H9 (cell line): ENCODE measurements at regions not wholly inside any gene's neighbourhood (a gene's known extent, or its start where the extent isn't known, plus 50 kb on each side); places are given as distances from the start of the nearest gene placed in this dataset.

Experiments used
- DNase-seq: peaks from one replicate; pipeline ENCODE4 v3.0.0-alpha.2; 2017
- H2AFZ ChIP-seq: one replicate; pipeline ENCODE4 v1.6.1; 2013; ENCODE audit warnings: mild to moderate bottlenecking, low read length, control low read depth, moderate library complexity
- H2AK5ac ChIP-seq: 2 replicates; pipeline ENCODE4 v1.6.1; 2013; ENCODE audit warnings: low read length, control low read depth, mixed read lengths; ENCODE audit not compliant: insufficient read length
- H2BK120ac ChIP-seq: one replicate; pipeline ENCODE4 v1.6.1; 2013; ENCODE audit warnings: low read depth, mild to moderate bottlenecking, low read length, control low read depth, inconsistent platforms; ENCODE audit not compliant: poor library complexity, severe bottlenecking
- H2BK12ac ChIP-seq: 2 replicates; pipeline ENCODE4 v1.6.1; 2013; ENCODE audit warnings: low read length, control low read depth, mixed read lengths, low read depth; ENCODE audit not compliant: insufficient read length
- H2BK15ac ChIP-seq: 2 replicates; pipeline ENCODE4 v1.6.1; 2013; ENCODE audit warnings: low read depth, low read length, control low read depth
- H2BK20ac ChIP-seq: one replicate; pipeline ENCODE4 v1.6.1; 2013; ENCODE audit warnings: low read depth, mild to moderate bottlenecking, low read length, control low read depth, inconsistent platforms; ENCODE audit not compliant: poor library complexity, severe bottlenecking
- H2BK5ac ChIP-seq: 2 replicates; pipeline ENCODE4 v1.6.1; 2013; ENCODE audit warnings: low read length, control low read depth, mixed read lengths; ENCODE audit not compliant: insufficient read length
- H3K14ac ChIP-seq: 2 replicates; pipeline ENCODE4 v1.6.1; 2013; ENCODE audit warnings: low read length, control low read depth; ENCODE audit not compliant: insufficient read depth
- H3K18ac ChIP-seq: 2 replicates; pipeline ENCODE4 v1.6.1; 2013; ENCODE audit warnings: low read depth, mild to moderate bottlenecking, mixed read lengths, low read length, control low read depth; ENCODE audit not compliant: insufficient read length
- H3K23ac ChIP-seq: 2 replicates; pipeline ENCODE4 v1.6.1; 2013; ENCODE audit warnings: low read length, control low read depth, mixed read lengths, low read depth; ENCODE audit not compliant: insufficient read length
- H3K23me2 ChIP-seq: 2 replicates; pipeline ENCODE4 v1.6.1; 2013; ENCODE audit warnings: low read depth, mild to moderate bottlenecking, mixed read lengths, low read length, control low read depth; ENCODE audit not compliant: insufficient read length, poor library complexity, severe bottlenecking
- H3K27ac ChIP-seq: 2 replicates; pipeline ENCODE4 v1.5.1; 2013; ENCODE audit warnings: low read length, control low read depth, mixed read lengths, low read depth; ENCODE audit not compliant: insufficient read length
- H3K27me3 ChIP-seq: 2 replicates; pipeline ENCODE4 v1.6.1; 2013; ENCODE audit warnings: low read length, control low read depth, inconsistent platforms; ENCODE audit not compliant: insufficient read depth
- H3K4ac ChIP-seq: 2 replicates; pipeline ENCODE4 v1.6.1; 2013; ENCODE audit warnings: low read depth, mild to moderate bottlenecking, control low read depth, inconsistent platforms, low read length, moderate library complexity
- H3K4me1 ChIP-seq: 2 replicates; pipeline ENCODE4 v1.6.1; 2013; ENCODE audit warnings: low read length, control low read depth, inconsistent platforms; ENCODE audit not compliant: insufficient read depth
- H3K4me2 ChIP-seq: 2 replicates; pipeline ENCODE4 v1.6.1; 2013; ENCODE audit warnings: low read length, control low read depth, mixed read lengths; ENCODE audit not compliant: insufficient read length, insufficient read depth
- H3K56ac ChIP-seq: 2 replicates; pipeline ENCODE4 v1.6.1; 2013; ENCODE audit warnings: low read depth, mild to moderate bottlenecking, mixed read lengths, low read length, control low read depth; ENCODE audit not compliant: insufficient read length
- H3K79me1 ChIP-seq: 2 replicates; pipeline ENCODE4 v1.6.1; 2013; ENCODE audit warnings: low read depth, mild to moderate bottlenecking, moderate library complexity, low read length, control low read depth, inconsistent platforms; ENCODE audit not compliant: insufficient read depth, poor library complexity, severe bottlenecking
- H3K79me2 ChIP-seq: 2 replicates; pipeline ENCODE4 v1.6.1; 2013; ENCODE audit warnings: low read length, control low read depth, inconsistent platforms; ENCODE audit not compliant: insufficient read depth
- H3K9ac ChIP-seq: 2 replicates; pipeline ENCODE4 v1.6.1; 2013; ENCODE audit warnings: low read length, control low read depth, mixed read lengths; ENCODE audit not compliant: insufficient read length; ENCODE audit errors: extremely low read depth
- H3K9me3 ChIP-seq: one replicate; pipeline ENCODE4 v1.6.1; 2013; ENCODE audit warnings: low read depth, low read length, inconsistent platforms; ENCODE audit not compliant: control insufficient read depth
- H3T11ph ChIP-seq: one replicate; pipeline ENCODE4 v1.6.1; 2013; ENCODE audit warnings: mild to moderate bottlenecking, low read length, control low read depth, inconsistent platforms
- H4K20me1 ChIP-seq: one replicate; pipeline ENCODE4 v1.6.1; 2013; ENCODE audit not compliant: control insufficient read depth, insufficient read length, insufficient read depth
- H4K5ac ChIP-seq: 2 replicates; pipeline ENCODE4 v1.6.1; 2013; ENCODE audit warnings: low read depth, mild to moderate bottlenecking, mixed read lengths, low read length, control low read depth; ENCODE audit not compliant: insufficient read length
- H4K8ac ChIP-seq: replicated peaks from 2 replicates; pipeline ENCODE4 v1.6.1; 2013; ENCODE audit warnings: low read length, control low read depth, mixed read lengths, low read depth; ENCODE audit not compliant: insufficient read length
- H4K91ac ChIP-seq: 2 replicates; pipeline ENCODE4 v1.6.1; 2013; ENCODE audit warnings: low read depth, mild to moderate bottlenecking, moderate library complexity, mixed read lengths, low read length, control low read depth; ENCODE audit not compliant: insufficient read length
- H3K27ac Mint-ChIP-seq, 3 experiments: 2 replicates in 2 of 3; 3 replicates in 1 of 3; pipeline ENCODE4 v1.8.0; 2020 to 2021; ENCODE audit warnings: mixed read lengths in 3 of 3, mild to moderate bottlenecking in 1 of 3, moderate library complexity in 1 of 3
- H3K27me3 Mint-ChIP-seq: 2 replicates; pipeline ENCODE4 v1.8.0; 2021; ENCODE audit warnings: low read depth, mild to moderate bottlenecking, moderate library complexity, mixed read lengths
- H3K36me3 Mint-ChIP-seq, 3 experiments: 2 replicates in 2 of 3; 3 replicates in 1 of 3; pipeline ENCODE4 v1.8.0; 2020 to 2021; ENCODE audit warnings: low read depth in 3 of 3, mixed read lengths in 3 of 3; ENCODE audit not compliant: insufficient read depth in 1 of 3
- H3K4me1 Mint-ChIP-seq, 2 experiments: 2 replicates each; pipeline ENCODE4 v1.8.0; 2020; ENCODE audit warnings: mixed read lengths in 2 of 2
- H3K4me3 Mint-ChIP-seq, 2 experiments: 2 replicates in 1 of 2; 3 replicates in 1 of 2; pipeline ENCODE4 v1.8.0; 2020 to 2021; ENCODE audit warnings: mild to moderate bottlenecking in 2 of 2, mixed read lengths in 2 of 2, moderate library complexity in 1 of 2
- H3K9me3 Mint-ChIP-seq, 2 experiments: 2 replicates in 1 of 2; 3 replicates in 1 of 2; pipeline ENCODE4 v1.8.0; 2020; ENCODE audit warnings: mild to moderate bottlenecking in 2 of 2, mixed read lengths in 2 of 2, moderate library complexity in 1 of 2
- WGBS: extraction: QIAGEN DNeasy Blood & Tissue Kit; methylation state at CpG from one replicate; pipeline ENCODE4 v1.1.7; 2013; ENCODE audit warnings: missing lambda C conversion rate, low lambda C conversion rate, mixed read lengths; ENCODE audit not compliant: insufficient read length; ENCODE audit errors: extremely low coverage; 5-methylcytosine and 5-hydroxymethylcytosine counted together
- TF ChIP-seq, protein P1 (sequence below): fragments of 200-600 bp; sonication (generic); conservative IDR thresholded peaks from 3 replicates; pipeline ENCODE4 v1.8.0; 2021; ENCODE audit warnings: antibody characterized with exemption, mild to moderate bottlenecking

DNA sequence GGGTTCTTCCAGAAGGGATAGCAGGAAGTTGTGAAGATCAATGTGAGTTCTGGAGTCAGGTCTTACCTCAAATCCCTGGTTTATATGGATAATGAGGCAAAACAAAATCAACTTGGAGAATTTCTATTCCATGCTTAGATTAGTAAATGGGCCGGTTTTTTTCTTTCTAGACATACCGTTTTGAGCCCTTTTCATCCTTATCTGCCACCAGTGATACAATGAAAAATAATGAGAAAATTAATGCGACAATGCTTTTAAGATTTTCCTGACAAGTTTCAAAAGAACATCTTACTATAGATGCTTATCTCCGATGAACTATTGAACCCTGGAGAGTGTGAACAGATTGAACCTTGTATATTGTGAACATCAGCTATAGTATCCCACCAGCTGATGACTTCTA, 262.7 kb downstream of the BTG1 start:
- Histone ChIP-seq H2BK5ac (no peak overlapping the region), H2BK15ac (no peak overlapping the region), H4K20me1 (no peaks in the 10 kb centered on the region), H3K18ac (no peak overlapping the region), H3K56ac (no peak overlapping the region), H4K91ac (no peak overlapping the region), H3K79me1 (no peaks in the 10 kb centered on the region), H4K5ac (no peak overlapping the region), H2BK20ac (no peak overlapping the region), H2BK12ac (no peak overlapping the region), H3K79me2 (no peaks in the 10 kb centered on the region), H3K27ac (no peak overlapping the region), H3K4ac (no peak overlapping the region), H2AK5ac (no peak overlapping the region), H3K4me1 (no peaks in the 10 kb centered on the region), H3K9me3 (no peaks in the 10 kb centered on the region), H3K27me3 (no peaks in the 10 kb centered on the region), H3K4me2 (no peak overlapping the region), H2AFZ (no peak overlapping the region), H3K9ac (no peak overlapping the region), H2BK120ac (no peak overlapping the region), H3K23ac (no peak overlapping the region), H3K23me2 (no peaks in the 10 kb centered on the region), H3T11ph (no peak overlapping the region), H3K14ac (no peak overlapping the region), H4K8ac (no peak overlapping the region)
- Mint-ChIP-seq H3K27ac (no peak overlapping the region), H3K36me3 (no peaks in the 10 kb centered on the region; a peak in 1 of 7 replicates), H3K9me3 (no peaks in the 10 kb centered on the region), H3K4me1 (no peaks in the 10 kb centered on the region), H3K4me3 (no peak overlapping the region), H3K27me3 (no peaks in the 10 kb centered on the region)
- TF ChIP-seq, protein P1, sequence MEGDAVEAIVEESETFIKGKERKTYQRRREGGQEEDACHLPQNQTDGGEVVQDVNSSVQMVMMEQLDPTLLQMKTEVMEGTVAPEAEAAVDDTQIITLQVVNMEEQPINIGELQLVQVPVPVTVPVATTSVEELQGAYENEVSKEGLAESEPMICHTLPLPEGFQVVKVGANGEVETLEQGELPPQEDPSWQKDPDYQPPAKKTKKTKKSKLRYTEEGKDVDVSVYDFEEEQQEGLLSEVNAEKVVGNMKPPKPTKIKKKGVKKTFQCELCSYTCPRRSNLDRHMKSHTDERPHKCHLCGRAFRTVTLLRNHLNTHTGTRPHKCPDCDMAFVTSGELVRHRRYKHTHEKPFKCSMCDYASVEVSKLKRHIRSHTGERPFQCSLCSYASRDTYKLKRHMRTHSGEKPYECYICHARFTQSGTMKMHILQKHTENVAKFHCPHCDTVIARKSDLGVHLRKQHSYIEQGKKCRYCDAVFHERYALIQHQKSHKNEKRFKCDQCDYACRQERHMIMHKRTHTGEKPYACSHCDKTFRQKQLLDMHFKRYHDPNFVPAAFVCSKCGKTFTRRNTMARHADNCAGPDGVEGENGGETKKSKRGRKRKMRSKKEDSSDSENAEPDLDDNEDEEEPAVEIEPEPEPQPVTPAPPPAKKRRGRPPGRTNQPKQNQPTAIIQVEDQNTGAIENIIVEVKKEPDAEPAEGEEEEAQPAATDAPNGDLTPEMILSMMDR: no peak
- DNase-seq: no peak
- WGBS: no CpG with 5 or more reads among the region's 4 CpGs
